ENCODE measurements at regions not wholly inside any gene's neighbourhood (a gene's known extent, or its start where the extent isn't known, plus 50 kb on each side); places are given as distances from the start of the nearest gene placed in this dataset.
A peak's percentile ranks its signal among the peaks of the same experiment; 100 is the strongest.
"Not testable (repeated sequence)": the region's sequence is repeated elsewhere in the genome, so short reads cannot be mapped to it uniquely, and the experiment has no call there.

GRCh38 chr21:27060190-27060589, 93.3 kb upstream of the ADAMTS5 start:
- no peak for DNase-seq

GRCh38 chr21:27058673-27059605, 92.1 kb upstream of the ADAMTS5 start:
- no peak for DNase-seq

- no peak for DNase-seq
Measured at GRCh38 chr21:27057997-27058396, 91.1 kb upstream of the ADAMTS5 start.

GRCh38 chr21:27047658-27048314, 80.9 kb upstream of the ADAMTS5 start:
- peak in 2 of 3 experiments; percentile 45 to 81 for DNase-seq

GRCh38 chr21:27047283-27047657, 80.4 kb upstream of the ADAMTS5 start:
- peak in 2 of 3 experiments; percentile 45 to 81 for DNase-seq

- no peak for DNase-seq
Measured at GRCh38 chr21:27045281-27045985, 78.5 kb upstream of the ADAMTS5 start.

GRCh38 chr21:27043377-27043776, 76.5 kb upstream of the ADAMTS5 start:
- DNase-seq, result no peak

- no peak for DNase-seq
Measured at GRCh38 chr21:27040738-27041469, 74.0 kb upstream of the ADAMTS5 start.

- DNase-seq, result no peak
Measured at GRCh38 chr21:27036736-27037301, 69.9 kb upstream of the ADAMTS5 start.

GRCh38 chr21:27035791-27036190, 68.9 kb upstream of the ADAMTS5 start:
- DNase-seq, result no peak

GRCh38 chr21:27034796-27035195, 67.9 kb upstream of the ADAMTS5 start:
- DNase-seq, result no peak

GRCh38 chr21:27033471-27033870, 66.6 kb upstream of the ADAMTS5 start:
- DNase-seq, result no peak

GRCh38 chr21:27026501-27026900, 59.6 kb upstream of the ADAMTS5 start:
- DNase-seq, result no peak

- not testable (repeated sequence) for DNase-seq
Measured at GRCh38 chr21:27025708-27026107, 58.8 kb upstream of the ADAMTS5 start.

GRCh38 chr21:27024971-27025370, 58.1 kb upstream of the ADAMTS5 start:
- DNase-seq, result no peak

- no peak for DNase-seq
Measured at GRCh38 chr21:27024301-27024700, 57.4 kb upstream of the ADAMTS5 start.

GRCh38 chr21:27023186-27023585, 56.3 kb upstream of the ADAMTS5 start:
- no peak for DNase-seq

GRCh38 chr21:27021801-27022200, 54.9 kb upstream of the ADAMTS5 start:
- DNase-seq, result no peak

GRCh38 chr21:27021046-27021445, 54.2 kb upstream of the ADAMTS5 start:
- DNase-seq, result no peak

GRCh38 chr21:27017246-27017645, 50.4 kb upstream of the ADAMTS5 start:
- DNase-seq, result no peak

Data from NCI-H1417 (cell line).